ENCODE measurements at regions not wholly inside any gene's neighbourhood (a gene's known extent, or its start where the extent isn't known, plus 50 kb on each side); places are given as distances from the start of the nearest gene placed in this dataset.
A peak's percentile ranks its signal among the peaks of the same experiment; 100 is the strongest.

DNA sequence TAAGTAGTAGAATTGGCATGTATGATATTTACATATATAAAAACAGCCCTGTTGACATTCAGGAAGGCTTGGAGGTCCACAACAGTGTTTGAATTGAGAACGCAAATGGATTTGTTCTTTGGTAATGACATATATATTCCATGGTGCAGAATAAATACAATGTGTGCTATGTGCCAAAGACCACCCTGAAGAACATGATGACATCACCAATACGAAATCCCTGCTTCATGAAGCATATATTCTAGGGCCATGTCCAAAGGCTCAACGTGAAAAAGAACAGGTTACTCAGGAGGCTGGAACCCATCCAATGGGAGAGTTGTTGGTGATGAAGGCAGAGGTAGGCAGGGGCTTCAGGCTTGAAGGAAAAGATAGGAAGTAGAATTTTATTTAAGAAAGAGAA is 423.9 kb upstream of the MAF start:
- no peak for DNase-seq
- in situ Hi-C loops (cut with HindIII; ENCODE audit: low pct_ligation_motif_present, low pct_unique_long_range_greater_than_20kb, low sequenced_read_pairs): no loop called here

DNA sequence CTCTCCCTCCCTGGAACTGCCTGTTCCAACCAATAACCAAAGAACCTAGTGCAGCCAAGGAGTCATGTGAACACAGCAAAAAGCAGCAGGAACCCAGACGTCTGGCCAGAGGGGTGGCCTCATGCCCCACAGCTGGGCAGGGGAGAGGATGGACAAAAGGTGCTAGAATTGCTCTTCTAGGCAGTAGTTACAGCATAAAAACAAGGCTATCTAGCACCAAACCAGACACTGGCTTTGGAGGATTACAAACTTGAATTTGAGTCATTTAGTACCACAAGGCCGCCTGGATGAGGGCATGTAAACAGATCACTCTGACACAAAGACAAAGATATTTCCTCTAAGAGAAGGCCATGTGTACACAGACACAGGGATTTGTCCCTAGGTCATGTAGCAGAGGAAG is 423.3 kb upstream of the MAF start:
- in situ Hi-C loops (cut with HindIII; ENCODE audit: low pct_ligation_motif_present, low pct_unique_long_range_greater_than_20kb, low sequenced_read_pairs): no loop called here
- no peak for DNase-seq

DNA sequence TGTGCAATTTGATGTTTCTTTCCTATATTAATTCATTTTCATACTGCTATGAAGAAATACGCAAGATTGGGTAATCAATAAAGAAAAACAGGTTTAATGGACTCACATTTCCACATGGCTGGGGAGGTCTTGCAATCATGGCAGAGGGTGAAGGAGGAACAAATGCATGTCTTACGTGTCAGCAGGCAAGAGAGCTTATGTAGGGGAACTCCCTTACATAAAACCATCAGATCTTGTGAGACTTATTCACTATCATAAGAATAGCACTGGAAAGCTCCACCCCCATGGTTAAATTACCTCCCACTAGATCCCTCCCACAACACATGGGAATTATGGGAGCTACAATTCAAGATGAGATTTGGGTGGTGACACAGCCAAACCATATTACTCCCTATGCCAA is 418.9 kb upstream of the MAF start:
- no peak for DNase-seq
- in situ Hi-C loops (cut with HindIII; ENCODE audit: low pct_ligation_motif_present, low pct_unique_long_range_greater_than_20kb, low sequenced_read_pairs): no loop called here

DNA sequence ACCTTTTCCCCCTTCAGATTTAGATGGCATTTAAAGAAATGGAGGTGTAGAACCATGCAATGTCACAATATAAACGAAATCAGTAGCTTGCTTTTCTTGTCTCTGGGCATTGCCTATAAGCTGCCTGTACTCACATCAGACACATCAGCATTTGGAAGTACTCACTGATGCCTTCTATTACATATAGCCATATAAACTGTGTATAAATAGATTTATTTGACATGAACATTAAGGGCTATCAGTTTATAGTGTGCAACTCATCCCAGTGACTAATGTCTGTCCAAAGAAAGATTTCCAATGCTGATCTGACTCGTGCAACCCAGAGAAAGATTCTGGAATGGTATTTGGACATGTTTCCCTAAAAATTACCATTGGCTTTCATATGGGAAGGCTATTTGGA is 417.9 kb upstream of the MAF start:
- in situ Hi-C loops (cut with HindIII; ENCODE audit: low pct_ligation_motif_present, low pct_unique_long_range_greater_than_20kb, low sequenced_read_pairs): no loop called here
- no peak for DNase-seq

DNA sequence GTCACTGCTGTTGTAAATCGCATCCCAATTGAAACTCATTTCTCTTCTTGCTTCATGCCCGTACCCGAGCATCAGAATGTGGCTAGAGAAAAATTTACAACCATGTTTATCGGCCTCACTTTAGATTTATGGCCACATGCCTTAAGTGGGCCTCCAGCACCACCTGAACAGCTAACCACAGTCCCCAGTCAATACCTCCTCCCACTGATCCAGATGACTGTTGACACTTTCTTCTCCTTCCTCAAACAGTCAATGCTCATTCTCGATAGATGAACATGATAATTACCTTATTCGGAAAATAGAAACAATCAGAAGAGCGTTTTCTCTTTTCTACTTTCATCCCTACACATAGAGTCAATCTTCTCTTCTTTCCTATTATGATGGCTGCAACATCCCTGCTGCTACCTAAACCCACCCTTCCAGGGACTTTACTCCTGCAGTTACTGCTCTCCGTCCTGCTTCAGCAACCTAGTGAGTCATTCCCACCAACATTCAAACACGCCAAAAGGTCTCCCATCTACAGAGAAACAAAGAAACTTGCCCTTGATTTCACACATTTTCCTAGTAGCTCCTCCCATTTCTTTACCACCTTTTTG is 416.3 kb upstream of the MAF start:
- in situ Hi-C loops (cut with HindIII; ENCODE audit: low pct_ligation_motif_present, low pct_unique_long_range_greater_than_20kb, low sequenced_read_pairs): no loop called here
- DNase-seq: no peak

DNA sequence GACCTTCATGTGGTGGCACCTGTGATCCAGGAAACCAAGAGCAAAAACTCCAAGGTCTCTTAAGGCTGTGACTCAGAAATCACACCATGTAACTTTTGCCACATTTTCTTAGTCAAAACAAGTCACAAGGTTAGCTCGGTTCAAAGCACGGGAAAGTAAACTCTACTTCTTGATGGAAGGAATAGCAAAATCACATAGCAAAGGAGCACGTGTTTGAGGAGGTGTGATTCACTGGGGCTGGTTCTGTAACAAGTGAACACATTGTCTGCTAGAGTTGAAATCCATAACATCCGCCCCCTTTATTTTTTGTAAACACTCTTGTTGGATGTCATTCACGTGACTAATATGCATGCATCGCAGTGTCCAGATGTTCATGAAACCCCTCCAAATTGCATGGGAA is 415.0 kb upstream of the MAF start:
- no peak for DNase-seq
- in situ Hi-C loops (cut with HindIII; ENCODE audit: low pct_ligation_motif_present, low pct_unique_long_range_greater_than_20kb, low sequenced_read_pairs): no loop called here

DNA sequence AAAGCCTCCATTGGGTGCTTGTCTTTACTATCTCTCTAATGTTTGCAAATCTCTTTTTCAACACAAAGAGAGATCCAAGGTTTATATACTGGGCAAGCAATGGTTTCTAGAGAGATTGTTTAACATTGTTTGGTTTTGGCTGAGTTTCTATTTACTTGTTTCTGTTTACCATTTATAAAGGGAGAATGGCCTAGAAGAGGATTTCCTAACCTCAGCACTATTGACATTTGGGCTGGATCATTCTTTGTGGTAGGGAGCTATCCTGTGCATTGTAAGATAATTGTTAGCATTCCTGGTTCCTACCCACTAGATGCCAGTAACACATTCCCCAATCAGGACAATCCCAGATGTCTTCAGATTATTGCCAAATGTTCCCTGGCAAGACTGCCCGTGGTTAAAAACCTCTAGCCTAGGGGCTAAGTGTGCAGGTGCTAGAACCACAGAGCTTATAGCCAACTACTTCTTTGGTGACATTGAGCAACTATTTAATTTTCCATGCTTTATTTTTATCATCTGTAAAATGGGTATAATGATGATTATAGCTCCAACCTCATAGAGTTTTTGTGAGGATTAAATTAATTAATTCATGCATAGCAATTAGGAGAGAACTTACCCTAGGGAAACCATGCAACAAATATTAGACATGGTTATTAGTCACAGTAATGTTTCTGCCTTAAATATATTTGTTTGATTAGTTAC is 413.9 kb upstream of the MAF start:
- in situ Hi-C loops (cut with HindIII; ENCODE audit: low pct_ligation_motif_present, low pct_unique_long_range_greater_than_20kb, low sequenced_read_pairs): no loop called here
- no peak for DNase-seq

DNA sequence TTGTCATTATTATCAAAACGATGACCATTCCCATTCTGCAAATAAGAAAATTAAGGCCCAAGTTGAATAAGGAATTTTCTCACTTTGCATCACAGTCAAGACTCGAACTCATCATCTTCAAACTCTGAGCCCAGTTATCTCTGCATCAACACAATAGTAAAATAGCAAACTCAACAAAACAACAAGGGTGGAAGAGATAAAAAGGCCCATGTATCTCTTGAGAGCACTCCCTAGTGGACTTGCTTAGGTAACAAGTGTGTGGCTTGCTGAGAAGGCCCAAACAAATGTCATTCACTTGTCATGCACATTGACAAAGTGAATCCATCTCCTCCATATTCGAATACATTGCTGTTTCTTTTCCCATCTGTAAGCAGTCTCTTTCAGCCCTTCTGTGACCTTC is 412.0 kb upstream of the MAF start:
- in situ Hi-C loops (cut with HindIII; ENCODE audit: low pct_ligation_motif_present, low pct_unique_long_range_greater_than_20kb, low sequenced_read_pairs): no loop called here
- no peak for DNase-seq

DNA sequence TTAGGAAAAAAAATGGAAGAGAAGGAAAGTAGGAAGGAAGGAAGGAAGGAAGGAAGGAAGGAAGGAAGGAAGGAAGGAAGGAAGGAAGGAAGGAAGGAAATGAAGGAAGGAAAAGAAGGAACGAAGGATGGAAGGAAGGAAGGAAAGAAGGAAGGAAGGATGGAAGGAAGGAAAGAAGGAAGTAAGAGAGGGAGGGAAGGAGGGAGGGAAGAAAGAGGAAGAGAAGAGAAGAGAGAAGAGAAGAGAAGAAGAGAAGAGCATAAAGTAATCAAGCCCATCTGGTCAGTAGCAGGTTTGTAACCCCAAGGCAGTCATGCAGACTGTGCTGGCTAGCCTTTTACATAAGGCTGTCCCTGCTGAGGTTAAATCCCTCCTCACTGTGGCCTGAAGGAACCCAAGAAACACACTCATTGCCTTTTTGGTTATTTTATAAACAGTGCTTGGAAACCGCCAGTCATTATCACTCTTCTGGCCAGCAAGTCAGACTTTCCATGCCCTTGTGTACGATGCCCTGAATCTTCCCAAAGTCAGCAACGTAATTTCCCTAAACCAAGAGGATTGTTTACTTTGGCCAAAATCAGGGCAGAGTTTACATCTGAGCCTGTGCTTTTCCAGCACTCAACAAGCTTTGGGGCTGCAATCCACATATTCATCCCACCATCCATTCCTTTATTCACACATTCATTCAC is 409.6 kb upstream of the MAF start:
- DNase-seq: no peak
- in situ Hi-C loops (cut with HindIII; ENCODE audit: low pct_ligation_motif_present, low pct_unique_long_range_greater_than_20kb, low sequenced_read_pairs): no loop called here

DNA sequence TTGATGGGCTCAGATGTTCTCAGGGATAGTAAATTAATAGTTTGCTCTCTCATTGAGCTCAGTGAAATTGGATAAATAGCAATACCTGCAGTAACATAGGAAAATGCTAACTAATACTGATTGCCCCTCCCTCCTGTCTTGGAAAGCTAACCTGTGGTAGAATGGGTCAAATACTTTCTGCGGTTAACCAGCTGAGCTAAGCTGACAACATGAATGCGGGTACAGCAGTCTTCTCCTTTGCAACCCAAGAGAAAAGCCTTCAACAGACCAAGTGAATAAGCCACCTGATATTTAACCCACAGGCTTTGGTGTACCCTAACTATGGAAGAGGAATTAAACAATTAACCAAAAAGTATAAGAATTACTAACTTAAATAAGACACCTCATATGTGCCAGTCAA is 408.3 kb upstream of the MAF start:
- no peak for DNase-seq
- in situ Hi-C loops (cut with HindIII; ENCODE audit: low pct_ligation_motif_present, low pct_unique_long_range_greater_than_20kb, low sequenced_read_pairs): no loop called here

DNA sequence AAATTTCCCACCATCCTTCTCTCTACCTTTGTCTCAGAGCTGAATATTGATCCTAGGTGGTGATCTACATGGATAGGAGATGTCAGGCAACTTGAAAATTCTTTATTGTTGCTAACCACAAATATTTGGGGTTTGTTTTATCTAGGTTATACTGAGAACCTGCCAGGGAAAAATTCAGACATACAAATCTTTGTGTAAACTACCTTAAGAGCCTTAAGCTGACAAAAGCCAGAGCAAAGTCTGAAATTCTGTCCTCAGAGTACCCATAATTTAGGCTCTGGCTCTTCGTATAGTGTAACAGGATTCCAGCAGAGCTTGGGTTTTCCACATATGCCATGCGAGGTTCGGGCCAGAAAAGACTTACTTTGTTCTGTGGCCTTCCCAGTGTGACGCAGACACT is 406.7 kb upstream of the MAF start:
- in situ Hi-C loops (cut with HindIII; ENCODE audit: low pct_ligation_motif_present, low pct_unique_long_range_greater_than_20kb, low sequenced_read_pairs): no loop called here
- no peak for DNase-seq

DNA sequence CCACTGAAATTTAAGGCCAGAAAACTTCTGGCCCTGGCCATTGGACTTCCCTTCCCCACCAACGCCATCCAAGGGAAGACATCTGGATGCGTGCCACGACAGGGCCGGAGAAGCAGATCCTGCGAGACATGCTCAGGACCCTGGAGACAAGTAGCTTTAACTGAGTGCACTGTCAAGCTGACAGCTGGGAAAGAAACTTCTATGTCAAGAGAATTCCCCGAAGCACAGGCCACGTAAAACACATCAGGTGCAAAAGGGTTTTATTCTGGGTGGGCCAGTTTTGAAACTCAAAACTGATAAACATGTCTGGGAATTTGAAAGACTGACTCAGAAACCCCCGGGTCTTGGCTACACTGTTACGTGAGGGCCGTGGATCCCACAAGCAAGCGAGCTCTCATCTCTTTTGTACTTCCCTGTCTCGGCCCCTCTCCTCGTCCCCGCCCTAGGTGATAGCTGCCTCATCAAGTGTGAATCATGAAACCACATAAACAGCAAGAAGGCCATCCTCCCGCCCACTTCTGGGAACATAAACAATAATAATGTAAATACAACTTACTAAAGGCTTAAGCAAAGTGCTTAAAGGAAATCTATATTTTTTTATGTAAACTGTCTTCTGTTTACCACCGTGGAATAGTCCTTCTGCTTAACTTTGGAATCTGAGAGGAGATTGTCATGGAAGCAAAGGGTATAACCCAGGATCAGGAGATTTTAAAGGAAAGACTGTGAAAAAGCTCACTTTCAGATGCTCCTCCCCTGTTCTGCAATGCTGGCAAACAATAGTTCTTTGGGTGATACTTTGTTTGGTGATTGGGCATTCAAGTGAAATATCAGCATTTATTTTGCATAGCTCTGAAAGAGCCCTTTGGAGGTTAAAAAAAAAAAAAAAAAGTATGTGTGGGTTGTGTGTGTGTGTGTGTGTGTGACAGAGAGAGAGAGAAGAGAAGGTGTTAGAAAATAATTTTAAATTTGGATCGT is 406.0 kb upstream of the MAF start:
- no peak for DNase-seq
- in situ Hi-C loops (cut with HindIII; ENCODE audit: low pct_ligation_motif_present, low pct_unique_long_range_greater_than_20kb, low sequenced_read_pairs): no loop called here

DNA sequence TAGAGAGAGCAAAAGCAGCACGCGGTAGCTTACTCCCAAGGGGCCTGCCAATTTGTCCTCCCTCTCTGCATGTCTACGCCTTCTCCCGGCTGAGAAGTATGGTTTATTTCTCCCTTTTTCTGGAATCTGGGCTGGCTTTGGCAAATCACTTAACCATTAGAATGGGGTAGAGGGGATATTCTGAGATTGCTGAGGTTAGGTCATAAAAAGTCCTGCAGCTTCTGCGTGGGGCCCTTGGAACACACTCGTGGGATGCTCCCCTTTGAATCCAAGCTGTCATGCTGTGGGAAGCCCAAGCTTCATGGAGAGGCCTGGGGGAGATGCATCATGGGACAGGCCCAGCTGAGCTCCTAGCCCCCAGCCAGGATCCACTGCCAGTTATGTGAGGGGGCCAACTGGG is 403.6 kb upstream of the MAF start:
- in situ Hi-C loops (cut with HindIII; ENCODE audit: low pct_ligation_motif_present, low pct_unique_long_range_greater_than_20kb, low sequenced_read_pairs): no loop called here
- DNase-seq: no peak

DNA sequence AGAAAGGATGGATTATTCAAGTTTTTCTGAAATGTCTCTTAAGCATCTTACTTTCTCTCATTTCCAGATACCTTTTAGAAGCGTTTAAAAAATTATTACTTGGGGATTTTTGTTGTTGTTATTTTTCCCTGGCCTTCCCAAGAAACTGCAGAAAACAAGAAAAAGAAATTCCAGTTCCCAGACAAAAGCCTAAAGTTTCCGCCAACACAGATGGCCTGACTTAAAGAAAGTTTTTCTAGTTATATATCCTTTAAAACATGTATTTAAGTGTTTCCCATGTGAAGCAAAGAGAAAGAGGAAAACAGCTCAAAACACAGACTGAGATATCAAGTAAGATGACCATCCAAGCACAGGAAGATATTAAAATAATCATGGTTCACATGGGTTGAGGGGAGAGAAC is 401.7 kb upstream of the MAF start:
- DNase-seq: no peak

DNA sequence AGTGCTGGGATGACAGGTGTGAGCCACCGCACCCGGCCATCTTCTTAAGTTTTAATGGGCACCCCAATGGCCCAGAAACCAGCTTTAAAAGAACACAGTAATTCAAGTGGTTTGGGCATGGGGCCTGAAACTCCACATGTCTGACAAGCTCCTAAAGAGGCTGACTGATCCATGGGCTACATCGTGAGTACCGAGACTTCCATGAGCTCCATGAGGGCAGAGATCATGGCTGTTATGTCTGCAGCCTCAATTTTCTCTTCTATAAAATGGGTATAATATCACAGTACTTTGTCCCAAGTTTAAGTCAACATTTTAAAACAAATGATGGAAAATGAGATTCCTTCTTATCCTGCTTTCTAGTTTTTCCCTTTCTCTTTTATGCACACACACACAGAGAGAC is 397.6 kb upstream of the MAF start:
- in situ Hi-C loops (cut with HindIII; ENCODE audit: low pct_ligation_motif_present, low pct_unique_long_range_greater_than_20kb, low sequenced_read_pairs): no loop called here
- no peak for DNase-seq

More for the DNA sequence above, 401.7 kb upstream of the MAF start:
- in situ Hi-C loops (cut with HindIII; ENCODE audit: low pct_ligation_motif_present, low pct_unique_long_range_greater_than_20kb, low sequenced_read_pairs): no loop called here

DNA sequence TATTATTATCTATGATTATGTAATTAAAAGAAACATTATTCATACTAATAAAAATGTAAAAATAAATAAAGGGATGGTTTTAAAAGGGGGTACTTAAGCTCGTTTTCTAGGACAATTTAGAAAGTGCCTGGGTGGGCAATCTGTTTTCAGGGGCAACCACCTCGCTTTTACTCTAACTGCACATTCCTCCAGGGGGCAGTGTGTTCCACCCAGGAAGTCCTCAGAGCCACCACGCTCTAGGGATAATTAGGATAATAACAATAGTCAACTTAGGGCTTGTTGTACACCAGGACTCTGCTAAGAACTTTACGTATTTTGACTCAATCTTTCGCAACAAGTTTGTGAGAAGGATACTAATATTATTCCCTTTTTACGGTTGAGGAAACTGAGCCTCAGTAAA is 396.7 kb upstream of the MAF start:
- peak; percentile 51 for DNase-seq
- in situ Hi-C loops (cut with HindIII; ENCODE audit: low pct_ligation_motif_present, low pct_unique_long_range_greater_than_20kb, low sequenced_read_pairs): no loop called here

DNA sequence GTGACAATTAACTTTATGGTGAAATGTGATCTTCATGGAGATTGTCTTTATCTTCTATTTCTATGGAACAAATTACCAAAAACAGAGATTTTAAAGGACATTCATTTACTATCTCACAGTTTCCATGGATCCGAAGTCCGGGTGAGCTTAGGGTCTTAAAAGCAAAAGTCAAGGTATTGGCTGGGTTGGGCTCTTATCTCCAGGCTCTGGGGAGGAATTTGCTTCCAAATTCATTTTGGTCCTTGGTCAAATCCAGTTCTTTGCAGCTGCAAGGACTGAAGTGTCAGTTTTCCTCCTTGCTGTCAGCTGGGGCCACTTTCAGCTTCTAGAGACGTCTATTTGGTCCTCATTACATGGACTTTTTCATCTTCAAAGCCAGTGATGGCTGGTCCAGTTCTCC is 395.8 kb upstream of the MAF start:
- in situ Hi-C loops (cut with HindIII; ENCODE audit: low pct_ligation_motif_present, low pct_unique_long_range_greater_than_20kb, low sequenced_read_pairs): no loop called here
- no peak for DNase-seq

DNA sequence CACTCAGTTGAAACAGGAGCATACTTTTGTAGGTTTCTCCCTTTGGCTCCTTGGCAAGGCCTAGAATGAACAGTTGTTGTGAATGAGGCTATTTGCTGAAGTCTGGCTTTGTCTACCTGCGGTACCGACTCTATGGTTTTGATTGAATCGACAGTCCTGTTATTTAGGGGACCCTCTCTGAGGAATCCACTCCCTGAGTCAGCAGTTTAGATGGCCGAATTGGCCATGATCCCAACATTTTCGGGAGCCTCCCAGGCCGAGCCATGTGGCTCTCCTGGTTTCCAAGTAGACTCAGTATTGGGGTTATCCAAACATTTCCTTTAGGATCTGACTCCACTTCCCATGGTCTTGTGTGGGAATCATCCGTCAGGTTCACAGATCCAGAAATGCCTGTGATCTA is 394.8 kb upstream of the MAF start:
- in situ Hi-C loops (cut with HindIII; ENCODE audit: low pct_ligation_motif_present, low pct_unique_long_range_greater_than_20kb, low sequenced_read_pairs): no loop called here
- no peak for DNase-seq

DNA sequence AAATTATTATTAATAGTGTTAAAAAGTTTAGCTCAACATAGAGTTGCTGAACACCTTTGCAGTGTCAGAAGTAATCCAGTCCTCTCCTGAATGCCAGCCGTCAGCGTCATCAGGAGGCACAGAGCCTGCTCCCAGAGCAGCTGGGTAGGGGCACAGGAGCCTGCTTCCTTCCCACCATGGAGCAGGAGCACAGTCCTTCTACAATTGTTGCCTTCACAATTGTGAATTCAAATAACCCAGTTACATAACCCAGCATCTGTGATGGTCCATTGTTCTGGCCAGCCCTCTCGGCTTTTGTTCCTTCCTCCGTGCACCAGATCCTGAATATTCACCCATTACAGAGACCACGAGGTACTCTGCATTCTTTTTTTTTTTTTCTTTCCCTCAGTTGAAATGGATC is 393.9 kb upstream of the MAF start:
- no peak for DNase-seq
- in situ Hi-C loops (cut with HindIII; ENCODE audit: low pct_ligation_motif_present, low pct_unique_long_range_greater_than_20kb, low sequenced_read_pairs): no loop called here

Measured in ACHN (cell line).